A549 (cell line): ENCODE measurements at regions not wholly inside any gene's neighbourhood (a gene's known extent, or its start where the extent isn't known, plus 50 kb on each side); places are given as distances from the start of the nearest gene placed in this dataset.
"Not testable (repeated sequence)": the region's sequence is repeated elsewhere in the genome, so short reads cannot be mapped to it uniquely, and the experiment has no call there.

Experiments used
- ATAC-seq, 2 experiments: fragments of 200-7000 bp in 1 of 2; fragments of >200 bp in 1 of 2; cut with Nextera tagmentation in 1 of 2; cut with Tn5 transposase in 1 of 2; 3 replicates each; pipeline versions ENCODE4 v1.8.0 to v1.9.1; 2018 to 2020; ENCODE audit warnings: mild to moderate bottlenecking in 1 of 2, moderate library complexity in 1 of 2
- CTCF ChIA-PET: fragments of 300-600 bp; sonication (Branson Sonifier 250); formaldehyde crosslinking; extraction: SDS; loops from one replicate; lab custom pipeline; 2021; ENCODE audit warnings: antibody characterized with exemption, inconsistent platforms; lab: Yijun Ruan, JAX
- POLR2A ChIA-PET: fragments of 350-600 bp; formaldehyde crosslinking; extraction: SDS; loops from one replicate; lab custom pipeline; 2021; ENCODE audit warnings: antibody characterized with exemption, inconsistent platforms; lab: Yijun Ruan, JAX
- DNase-seq, 2 experiments: peaks; one replicate each; pipeline versions ENCODE4 v3.0.0 to v3.0.0-alpha.2; 2011 to 2016; ENCODE audit warnings: low read depth in 1 of 2, low spot score in 1 of 2
- FAIRE-seq: peaks from 2 replicates; lab custom pipeline; 2011; peaks lifted over from hg19 to GRCh38; lab: Jason Lieb, UNC
- H3K27ac ChIP-seq, 2 experiments: fragments of >200 bp; sonication (Bioruptor Twin); formaldehyde crosslinking; 3 replicates each; pipeline ENCODE4 v1.5.1; 2016 to 2017
- H3K4me1 ChIP-seq: fragments of >200 bp; sonication (Bioruptor Twin); formaldehyde crosslinking; 3 replicates; pipeline ENCODE4 v1.6.1; 2016
- H3K4me2 ChIP-seq: fragments of >200 bp; sonication (Bioruptor Twin); formaldehyde crosslinking; 3 replicates; pipeline ENCODE4 v1.6.1; 2016
- H3K4me3 ChIP-seq: fragments of >200 bp; sonication (Bioruptor Twin); formaldehyde crosslinking; 3 replicates; pipeline ENCODE4 v1.5.1; 2016
- H3K9me3 ChIP-seq: fragments of >200 bp; sonication (Bioruptor Twin); formaldehyde crosslinking; 3 replicates; pipeline ENCODE4 v1.6.1; 2016
- CBX8 ChIP-seq: fragments of 200-600 bp; sonication (generic); IDR thresholded peaks from 2 replicates; pipeline ENCODE4 v1.6.1; 2016
- EHF ChIP-seq: fragments of 250-450 bp; sonication (Bioruptor Pico); IDR thresholded peaks from 2 replicates; pipeline ENCODE4 v1.5.0; 2020; ENCODE audit warnings: mild to moderate bottlenecking
- EHMT2 ChIP-seq: fragments of 200-600 bp; sonication (generic); IDR thresholded peaks from 2 replicates; pipeline ENCODE4 v1.6.1; 2016; ENCODE audit warnings: antibody characterized with exemption, low read depth, mild to moderate bottlenecking, moderate library complexity
- EP300 ChIP-seq, 2 experiments: fragments of >200 bp; sonication (Bioruptor Twin); formaldehyde crosslinking; IDR thresholded peaks; 2 replicates in 1 of 2; 3 replicates in 1 of 2; pipeline ENCODE4 v1.6.1; 2016 to 2017
- GATA3 ChIP-seq: IDR thresholded peaks from 2 replicates; pipeline ENCODE4 v1.6.1; 2012; ENCODE audit warnings: borderline replicate concordance
- HDAC2 ChIP-seq: fragments of 200-600 bp; sonication (generic); IDR thresholded peaks from 2 replicates; pipeline ENCODE4 v1.6.1; 2016
- HOXA7 ChIP-seq: fragments of 250-450 bp; sonication (Bioruptor Pico); IDR thresholded peaks from 2 replicates; pipeline ENCODE4 v1.5.0; 2020; ENCODE audit warnings: mild to moderate bottlenecking, moderate library complexity
- HOXB13 ChIP-seq: fragments of 250-450 bp; sonication (Bioruptor Pico); IDR thresholded peaks from 2 replicates; pipeline ENCODE4 v1.5.0; 2020; ENCODE audit warnings: low read depth, mild to moderate bottlenecking, moderate library complexity
- JUN ChIP-seq, 2 experiments: fragments of >200 bp; sonication (Bioruptor Twin); formaldehyde crosslinking; IDR thresholded peaks; 2 replicates in 1 of 2; 3 replicates in 1 of 2; pipeline ENCODE4 v1.6.1; 2016 to 2017
- JUNB ChIP-seq: fragments of >200 bp; sonication (Bioruptor Twin); formaldehyde crosslinking; IDR thresholded peaks from 2 replicates; pipeline ENCODE4 v1.6.1; 2016
- KDM5A ChIP-seq: fragments of 200-600 bp; sonication (generic); IDR thresholded peaks from 2 replicates; pipeline ENCODE4 v1.6.1; 2016; ENCODE audit warnings: antibody characterized with exemption, mild to moderate bottlenecking
- MAFK ChIP-seq: fragments of 450-650 bp; IDR thresholded peaks from 2 replicates; pipeline ENCODE4 v1.6.1; 2014; ENCODE audit not compliant: partially characterized antibody
- NFE2L2 ChIP-seq: fragments of 150-350 bp; conservative IDR thresholded peaks from 2 replicates; pipeline ENCODE4 v1.6.1; 2014; ENCODE audit warnings: low read length
- NR3C1 ChIP-seq: fragments of >200 bp; sonication (Bioruptor Twin); formaldehyde crosslinking; IDR thresholded peaks from 3 replicates; pipeline ENCODE4 v1.6.1; 2017
- PHF8 ChIP-seq: fragments of 200-600 bp; sonication (generic); IDR thresholded peaks from 2 replicates; pipeline ENCODE4 v1.6.1; 2016; ENCODE audit warnings: low read depth, mild to moderate bottlenecking, antibody characterized with exemption, moderate library complexity, borderline replicate concordance
- POLR2A ChIP-seq: IDR thresholded peaks from 2 replicates; pipeline ENCODE4 v1.6.1; 2012; ENCODE audit warnings: mild to moderate bottlenecking, low read length
- POLR2AphosphoS2 ChIP-seq: conservative IDR thresholded peaks from 2 replicates; pipeline ENCODE4 v1.6.1; 2012; ENCODE audit warnings: low read length, improper control_type of control experiment, inconsistent platforms
- RAD21 ChIP-seq, 2 experiments: fragments of >200 bp in 1 of 2; sonication (Bioruptor Twin) in 1 of 2; formaldehyde crosslinking in 1 of 2; IDR thresholded peaks in 1 of 2; conservative IDR thresholded peaks in 1 of 2; 2 replicates in 1 of 2; 3 replicates in 1 of 2; pipeline ENCODE4 v1.6.1; 2012 to 2018; ENCODE audit warnings: inconsistent platforms in 1 of 2
- RARB ChIP-seq: fragments of 250-450 bp; sonication (Bioruptor Pico); IDR thresholded peaks from 2 replicates; pipeline ENCODE4 v1.8.0; 2021; ENCODE audit warnings: mild to moderate bottlenecking, moderate library complexity
- RFX5 ChIP-seq: fragments of 450-650 bp; IDR thresholded peaks from 2 replicates; pipeline ENCODE4 v1.7.1; 2014; ENCODE audit warnings: antibody characterized with exemption, mild to moderate bottlenecking, moderate library complexity
- ZC3H11A ChIP-seq: fragments of 450-650 bp; IDR thresholded peaks from 2 replicates; pipeline ENCODE4 v1.6.1; 2014; ENCODE audit warnings: antibody characterized with exemption, mild to moderate bottlenecking
- WGBS: methylation state at CpG from one replicate; pipeline ENCODE4 v1.1.6; 2017; ENCODE audit errors: missing lambda C conversion rate; 5-methylcytosine and 5-hydroxymethylcytosine counted together
- TF ChIP-seq, protein P1 (sequence below): fragments of 450-650 bp; IDR thresholded peaks from 2 replicates; pipeline ENCODE4 v1.6.1; 2014; ENCODE audit warnings: antibody characterized with exemption
- TF ChIP-seq, protein P2 (sequence below): fragments of >200 bp; sonication (Bioruptor Twin); formaldehyde crosslinking; IDR thresholded peaks from 2 replicates; pipeline ENCODE4 v1.6.1; 2016
- TF ChIP-seq, protein P3 (sequence below): fragments of 250-450 bp; sonication (Bioruptor Pico); IDR thresholded peaks from 2 replicates; pipeline ENCODE4 v1.5.0; 2020; ENCODE audit warnings: low read depth, mild to moderate bottlenecking, moderate library complexity
- TF ChIP-seq, protein P4 (sequence below): fragments of >200 bp; sonication (Bioruptor Twin); formaldehyde crosslinking; IDR thresholded peaks from 3 replicates; pipeline ENCODE4 v1.6.1; 2016

DNA sequence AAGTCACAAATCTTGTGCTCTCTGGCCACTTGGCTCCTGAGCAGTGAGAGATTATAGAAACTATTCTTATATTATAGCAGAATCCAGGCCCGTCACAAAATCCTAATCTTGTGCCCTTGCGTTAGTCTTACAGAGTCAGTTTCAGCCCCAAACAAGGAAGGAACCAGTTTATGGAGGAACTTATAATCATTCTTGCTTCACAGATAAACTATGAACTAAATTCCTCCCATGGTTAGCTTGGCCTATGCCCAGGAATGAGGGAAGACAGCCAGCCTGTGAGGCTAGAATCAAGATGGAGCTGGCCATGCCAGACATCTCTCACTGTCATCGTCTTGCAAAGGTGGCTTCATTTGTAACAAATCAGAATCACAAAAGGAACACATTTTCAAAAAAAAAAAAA is 199.7 kb upstream of the PITRM1 start:
- POLR2A ChIA-PET = no interaction called here
- H3K4me1 ChIP-seq = no peaks in the 10 kb centered on the region
- FAIRE-seq = no peak
- TF ChIP-seq EHMT2 = no peak
- no peak for TF ChIP-seq JUNB
- TF ChIP-seq ZC3H11A = no peak
- no peak for TF ChIP-seq RFX5
- no peak for TF ChIP-seq PHF8
- TF ChIP-seq, protein P1, sequence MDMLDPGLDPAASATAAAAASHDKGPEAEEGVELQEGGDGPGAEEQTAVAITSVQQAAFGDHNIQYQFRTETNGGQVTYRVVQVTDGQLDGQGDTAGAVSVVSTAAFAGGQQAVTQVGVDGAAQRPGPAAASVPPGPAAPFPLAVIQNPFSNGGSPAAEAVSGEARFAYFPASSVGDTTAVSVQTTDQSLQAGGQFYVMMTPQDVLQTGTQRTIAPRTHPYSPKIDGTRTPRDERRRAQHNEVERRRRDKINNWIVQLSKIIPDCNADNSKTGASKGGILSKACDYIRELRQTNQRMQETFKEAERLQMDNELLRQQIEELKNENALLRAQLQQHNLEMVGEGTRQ = no peak
- no peak for TF ChIP-seq EP300 (IDR thresholded peaks at IDR 0.05)
- TF ChIP-seq GATA3 = no peak
- TF ChIP-seq, all 56 proteins: peak for 0
- no peak for DNase-seq
- H3K27ac ChIP-seq = no peak overlapping the region
- no peak overlapping the region for H3K4me2 ChIP-seq
- CTCF ChIA-PET = no interaction called here
- no peak overlapping the region for H3K4me3 ChIP-seq
- no peaks in the 10 kb centered on the region for H3K9me3 ChIP-seq
- ATAC-seq = no peak
- WGBS = 83% methylated on average over 3 of the region's 3 CpGs

DNA sequence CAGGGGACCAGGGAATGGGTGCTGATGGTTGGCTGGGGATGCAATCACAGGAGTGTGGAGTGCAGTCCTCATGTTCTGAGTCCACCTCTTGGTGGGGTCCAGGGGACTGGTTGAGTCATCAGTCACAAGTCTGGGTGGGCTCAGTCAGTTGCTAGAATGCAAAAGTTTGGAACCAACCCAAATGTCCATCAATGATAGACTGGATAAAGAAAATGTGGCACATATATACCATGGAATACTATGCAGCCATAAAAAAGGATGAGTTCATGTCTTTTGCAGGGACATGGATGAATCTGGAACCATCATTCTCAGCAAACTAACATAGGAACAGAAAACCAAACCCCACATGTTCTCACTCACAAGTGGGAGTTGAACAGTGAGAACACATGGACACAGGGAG is 199.0 kb upstream of the PITRM1 start:
- ATAC-seq, H3K9me3 ChIP-seq, H3K4me3 ChIP-seq, H3K4me1 ChIP-seq, H3K27ac ChIP-seq, H3K4me2 ChIP-seq, FAIRE-seq, CTCF ChIA-PET, POLR2A ChIA-PET, DNase-seq: not testable (repeated sequence)

DNA sequence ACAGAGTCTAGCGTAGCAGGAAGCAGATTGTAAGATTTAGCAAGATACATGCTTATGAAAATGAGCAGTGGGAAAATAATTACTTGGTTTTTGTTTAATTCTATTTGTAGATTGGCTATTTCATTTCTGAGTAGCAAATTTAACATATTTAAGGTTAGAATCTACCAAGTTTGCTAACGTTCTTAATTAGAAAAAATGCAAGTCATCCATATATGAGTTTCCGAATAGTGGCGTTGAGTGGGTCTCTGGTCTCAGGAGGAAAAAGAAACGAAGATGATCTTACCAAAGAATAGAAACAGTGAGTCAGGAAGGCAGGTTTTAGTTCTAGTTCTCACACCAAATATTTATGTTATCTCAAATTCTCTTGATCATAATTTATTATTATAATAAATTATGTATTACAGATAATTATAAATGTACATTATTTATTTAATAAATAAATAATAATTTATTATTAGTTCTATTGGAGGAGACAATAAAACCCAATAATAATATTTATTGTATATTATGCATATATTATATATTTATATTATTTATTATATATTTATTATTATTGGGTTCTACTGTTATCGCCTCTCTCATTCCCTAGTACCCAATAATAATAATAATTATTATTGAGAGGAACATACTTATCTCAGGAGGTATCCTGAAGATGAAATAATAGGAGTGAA is 194.3 kb upstream of the PITRM1 start:
- DNase-seq (no peak), FAIRE-seq (no peak), ATAC-seq (no peak)
- H3K9me3 ChIP-seq = peaks cover 4% of the 10 kb centered on the region; the same call in 1 of the 3 replicates
- no peak overlapping the region for H3K4me3 ChIP-seq
- ChIA-PET POLR2A (no interaction called here), CTCF (no interaction called here)
- 80% methylated on average over 6 of the region's 6 CpGs for WGBS
- H3K4me2 ChIP-seq = no peak overlapping the region
- peaks cover 17% of the 10 kb centered on the region; the same call in 2 of the 3 replicates for H3K4me1 ChIP-seq
- H3K27ac ChIP-seq = no peak overlapping the region; a peak in 1 of 6 replicates
- peak; percentile 74 for TF ChIP-seq MAFK
- TF ChIP-seq JUNB = no peak
- peak; percentile 91 for TF ChIP-seq NFE2L2
- TF ChIP-seq, protein P2, sequence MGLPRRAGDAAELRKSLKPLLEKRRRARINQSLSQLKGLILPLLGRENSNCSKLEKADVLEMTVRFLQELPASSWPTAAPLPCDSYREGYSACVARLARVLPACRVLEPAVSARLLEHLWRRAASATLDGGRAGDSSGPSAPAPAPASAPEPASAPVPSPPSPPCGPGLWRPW = no peak

DNA sequence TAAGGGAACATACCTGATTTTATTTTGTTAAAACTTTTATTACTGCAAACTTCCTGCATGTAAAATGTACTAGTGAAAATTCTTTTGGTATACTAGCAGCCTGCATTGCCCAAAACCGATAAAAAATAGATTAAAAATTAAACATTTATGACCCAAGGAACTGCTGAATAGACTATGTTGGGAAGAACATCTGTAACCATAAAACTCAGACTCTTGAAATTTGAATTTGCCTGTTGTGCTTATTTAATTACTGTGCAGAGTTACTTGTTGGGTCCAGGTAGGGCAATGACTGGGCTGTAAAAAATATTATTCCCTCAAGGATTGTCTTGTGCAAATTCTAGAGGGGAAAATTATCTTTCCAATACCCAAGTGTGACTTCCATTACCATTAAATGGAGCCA is 193.5 kb upstream of the PITRM1 start:
- 3% methylated on average over 1 of the region's 1 CpG for WGBS
- no peak for ATAC-seq
- TF ChIP-seq JUN (IDR thresholded peaks at IDR 0.05) = 0 out of 5 replicates have a peak, but pooled peaks of 1 of the 2 experiments have one; percentile 18
- TF ChIP-seq, protein P3, sequence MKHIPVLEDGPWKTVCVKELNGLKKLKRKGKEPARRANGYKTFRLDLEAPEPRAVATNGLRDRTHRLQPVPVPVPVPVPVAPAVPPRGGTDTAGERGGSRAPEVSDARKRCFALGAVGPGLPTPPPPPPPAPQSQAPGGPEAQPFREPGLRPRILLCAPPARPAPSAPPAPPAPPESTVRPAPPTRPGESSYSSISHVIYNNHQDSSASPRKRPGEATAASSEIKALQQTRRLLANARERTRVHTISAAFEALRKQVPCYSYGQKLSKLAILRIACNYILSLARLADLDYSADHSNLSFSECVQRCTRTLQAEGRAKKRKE = no peak
- Histone ChIP-seq H3K4me3 (no peak overlapping the region), H3K9me3 (peaks cover 8% of the 10 kb centered on the region; the same call in 1 of the 3 replicates), H3K27ac (peak overlapping the region in 1 of 2 experiments; percentile 7; a peak in 1 of 6 replicates), H3K4me2 (peak overlapping the region; percentile 58), H3K4me1 (peaks cover 17% of the 10 kb centered on the region; the same call in 2 of the 3 replicates)
- POLR2A ChIA-PET = no interaction called here
- no peak for FAIRE-seq
- no peak for DNase-seq
- CTCF ChIA-PET = no interaction called here

DNA sequence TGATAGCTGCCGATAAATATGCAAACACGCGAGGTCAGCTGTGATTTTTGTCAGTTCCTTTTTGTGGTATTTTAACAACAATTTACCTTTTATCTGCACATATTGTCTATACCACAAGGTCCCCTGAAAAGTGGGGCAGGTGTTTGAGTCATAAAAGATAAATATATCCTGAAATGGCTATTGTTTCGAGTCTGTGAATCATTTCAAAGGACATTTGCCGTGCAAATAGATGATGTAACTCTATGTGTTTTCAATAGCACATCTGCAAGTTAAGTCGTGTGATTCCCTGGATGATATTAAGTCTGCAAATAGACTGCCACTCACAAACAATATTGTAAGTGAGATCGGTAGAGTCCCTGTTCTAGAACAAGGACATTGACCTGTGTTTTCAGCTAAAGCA is 193.0 kb upstream of the PITRM1 start:
- no peak for FAIRE-seq
- CTCF ChIA-PET = no interaction called here
- no peak; a peak in 1 of 6 replicates for ATAC-seq
- peak; percentile 38 to 47 for DNase-seq
- no peak overlapping the region; a peak in 1 of 6 replicates for H3K27ac ChIP-seq
- 31% methylated on average over 7 of the region's 7 CpGs for WGBS
- POLR2A ChIA-PET = no interaction called here
- peak overlapping the region; percentile 58 for H3K4me2 ChIP-seq
- H3K4me3 ChIP-seq = no peak overlapping the region
- H3K9me3 ChIP-seq = peaks cover 11% of the 10 kb centered on the region; the same call in 1 of the 3 replicates
- peaks cover 17% of the 10 kb centered on the region; the same call in 2 of the 3 replicates for H3K4me1 ChIP-seq
- TF ChIP-seq CBX8 (no peak), POLR2A (no peak), RAD21 (conservative IDR thresholded peaks at IDR 0.05 in 1 of 2, IDR thresholded peaks at IDR 0.05 in 1 of 2) (peak in 1 of 2 experiments; percentile 29; a peak in 1 of 5 replicates), HOXB13 (no peak), POLR2AphosphoS2 (no peak), RARB (CRISPR knock-in tag) (no peak), EHF (CRISPR knock-in tag) (no peak), NR3C1 (no peak), HOXA7 (CRISPR knock-in tag) (no peak), HDAC2 (no peak), GATA3 (peak; percentile 55; the same call in 1 of the 2 replicates), KDM5A (no peak), JUNB (peak; percentile 70)
- TF ChIP-seq, protein P4, sequence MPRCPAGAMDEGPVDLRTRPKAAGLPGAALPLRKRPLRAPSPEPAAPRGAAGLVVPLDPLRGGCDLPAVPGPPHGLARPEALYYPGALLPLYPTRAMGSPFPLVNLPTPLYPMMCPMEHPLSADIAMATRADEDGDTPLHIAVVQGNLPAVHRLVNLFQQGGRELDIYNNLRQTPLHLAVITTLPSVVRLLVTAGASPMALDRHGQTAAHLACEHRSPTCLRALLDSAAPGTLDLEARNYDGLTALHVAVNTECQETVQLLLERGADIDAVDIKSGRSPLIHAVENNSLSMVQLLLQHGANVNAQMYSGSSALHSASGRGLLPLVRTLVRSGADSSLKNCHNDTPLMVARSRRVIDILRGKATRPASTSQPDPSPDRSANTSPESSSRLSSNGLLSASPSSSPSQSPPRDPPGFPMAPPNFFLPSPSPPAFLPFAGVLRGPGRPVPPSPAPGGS = 0 out of 3 replicates have a peak, but pooled peaks have one; percentile 35
- TF ChIP-seq, protein P1 = no peak
